CMK (cell line): ENCODE measurements at regions not wholly inside any gene's neighbourhood (a gene's known extent, or its start where the extent isn't known, plus 50 kb on each side); places are given as distances from the start of the nearest gene placed in this dataset.
"Not testable (repeated sequence)": the region's sequence is repeated elsewhere in the genome, so short reads cannot be mapped to it uniquely, and the experiment has no call there.

Source experiments
- DNase-seq: peaks from one replicate; pipeline ENCODE4 v3.0.0-alpha.2; 2010; ENCODE audit warnings: low read depth

- DNase-seq, result no peak
These were observed 548.2 kb downstream of the TBC1D22A start for GRCh38 chr22:47310601-47311000.

- DNase-seq, result no peak
These were observed 547.5 kb downstream of the TBC1D22A start for GRCh38 chr22:47309946-47310345.

GRCh38 chr22:47309476-47309875 lies 547.0 kb downstream of the TBC1D22A start:
- no peak for DNase-seq

- no peak for DNase-seq
These were observed 546.4 kb downstream of the TBC1D22A start for GRCh38 chr22:47308886-47309285.

- no peak for DNase-seq
These were observed 545.4 kb downstream of the TBC1D22A start for GRCh38 chr22:47307822-47308221.

- DNase-seq, result no peak
These were observed 544.9 kb downstream of the TBC1D22A start for GRCh38 chr22:47307326-47307725.

GRCh38 chr22:47304854-47305253 lies 542.4 kb downstream of the TBC1D22A start:
- DNase-seq, result no peak

- DNase-seq, result no peak
These were observed 541.9 kb downstream of the TBC1D22A start for GRCh38 chr22:47304191-47304831.

GRCh38 chr22:47303161-47303890 lies 540.9 kb downstream of the TBC1D22A start:
- DNase-seq, result no peak

- DNase-seq, result not testable (repeated sequence)
These were observed 540.1 kb downstream of the TBC1D22A start for GRCh38 chr22:47302587-47302986.

GRCh38 chr22:47301820-47302475 lies 539.5 kb downstream of the TBC1D22A start:
- DNase-seq, result no peak

- DNase-seq, result no peak
These were observed 538.4 kb downstream of the TBC1D22A start for GRCh38 chr22:47300698-47301405.

GRCh38 chr22:47299863-47300697 lies 537.6 kb downstream of the TBC1D22A start:
- no peak for DNase-seq

GRCh38 chr22:47299211-47299862 lies 536.9 kb downstream of the TBC1D22A start:
- no peak for DNase-seq

GRCh38 chr22:47298017-47298785 lies 535.8 kb downstream of the TBC1D22A start:
- DNase-seq, result no peak

- no peak for DNase-seq
These were observed 535.0 kb downstream of the TBC1D22A start for GRCh38 chr22:47297261-47298016.

- DNase-seq, result no peak
These were observed 534.2 kb downstream of the TBC1D22A start for GRCh38 chr22:47296405-47297260.

- DNase-seq, result no peak
These were observed 533.5 kb downstream of the TBC1D22A start for GRCh38 chr22:47295982-47296381.
